Astrocyte of the cerebellum (primary cell): ENCODE measurements at regions not wholly inside any gene's neighbourhood (a gene's known extent, or its start where the extent isn't known, plus 50 kb on each side); places are given as distances from the start of the nearest gene placed in this dataset.
A peak's percentile ranks its signal among the peaks of the same experiment; 100 is the strongest.

ENCODE experiments used
- DNase-seq: peaks from one replicate; pipeline ENCODE4 v3.0.0-alpha.2; 2011; ENCODE audit warnings: low read depth
- H3K4me3 ChIP-seq: 2 replicates; pipeline ENCODE4 v1.5.1; 2011; ENCODE audit warnings: mild to moderate bottlenecking, low read depth, low read length, moderate library complexity
- CTCF ChIP-seq: IDR thresholded peaks from 2 replicates; pipeline ENCODE4 v1.5.1; 2012; ENCODE audit warnings: low read length, low read depth, moderate library complexity, mild to moderate bottlenecking; ENCODE audit errors: missing control alignments
- in situ Hi-C: cut with HindIII; loops from 2 replicates; pipeline ENCODE4 v1.10.0; 2017; ENCODE audit warnings: low sequenced_read_pairs

- no peak overlapping the region for H3K4me3 ChIP-seq
- in situ Hi-C loops = no loop called here
- no peak for TF ChIP-seq CTCF
- no peak for DNase-seq
Observed at GRCh38 chr18:28771849-28772248, 594.9 kb upstream of the CDH2 start.

GRCh38 chr18:28768791-28769768 lies 592.1 kb upstream of the CDH2 start:
- no peak overlapping the region for H3K4me3 ChIP-seq
- DNase-seq = no peak
- TF ChIP-seq CTCF = no peak
- in situ Hi-C loops = no loop called here

- in situ Hi-C loops = no loop called here
- H3K4me3 ChIP-seq = no peak overlapping the region
- no peak for TF ChIP-seq CTCF
- DNase-seq = peak; percentile 35
Observed at GRCh38 chr18:28767727-28768211, 590.8 kb upstream of the CDH2 start.

- in situ Hi-C loops = no loop called here
- TF ChIP-seq CTCF = no peak
- no peak for DNase-seq
- H3K4me3 ChIP-seq = no peak overlapping the region
Observed at GRCh38 chr18:28767201-28767600, 590.3 kb upstream of the CDH2 start.

- no peak overlapping the region for H3K4me3 ChIP-seq
- DNase-seq = no peak
- no peak for TF ChIP-seq CTCF
- in situ Hi-C loops = no loop called here
Observed at GRCh38 chr18:28766721-28767120, 589.8 kb upstream of the CDH2 start.

- no peak for DNase-seq
- no peak for TF ChIP-seq CTCF
- no peak overlapping the region for H3K4me3 ChIP-seq
- in situ Hi-C loops = no loop called here
Observed at GRCh38 chr18:28766027-28766426, 589.1 kb upstream of the CDH2 start.
